PFSK-1 (cell line): ENCODE measurements at regions not wholly inside any gene's neighbourhood (a gene's known extent, or its start where the extent isn't known, plus 50 kb on each side); places are given as distances from the start of the nearest gene placed in this dataset.

Source experiments
- FOXP2 ChIP-seq: optimal IDR thresholded peaks from 2 replicates; pipeline ENCODE3; 2011; ENCODE audit warnings: borderline replicate concordance, control low read depth, inconsistent platforms; ENCODE audit not compliant: insufficient read depth; ENCODE audit errors: extremely low read length, extremely low read depth
- POLR2AphosphoS5 ChIP-seq: IDR thresholded peaks from 2 replicates; pipeline ENCODE4 v1.6.1; 2012; ENCODE audit warnings: low read depth, mild to moderate bottlenecking, control low read depth, low read length, moderate library complexity
- REST ChIP-seq, 2 experiments: IDR thresholded peaks; 2 replicates each; pipeline versions ENCODE4 v1.6.1 to v1.8.0; 2011 to 2012; ENCODE audit warnings: low read depth in 2 of 2, low read length in 2 of 2, control low read depth in 1 of 2, inconsistent platforms in 1 of 2, mild to moderate bottlenecking in 1 of 2, moderate library complexity in 1 of 2; ENCODE audit not compliant: insufficient read depth in 1 of 2
- SIN3A ChIP-seq: IDR thresholded peaks from 2 replicates; pipeline ENCODE4 v1.6.1; 2012; ENCODE audit warnings: mild to moderate bottlenecking, low read length, moderate library complexity, borderline replicate concordance; ENCODE audit not compliant: insufficient read depth
- TAF1 ChIP-seq: IDR thresholded peaks from 2 replicates; pipeline ENCODE4 v1.6.1; 2012; ENCODE audit warnings: low read length, control low read depth, borderline replicate concordance; ENCODE audit not compliant: insufficient read depth

- TF ChIP-seq TAF1 (no peak), FOXP2 (no peak), POLR2AphosphoS5 (no peak), REST (IDR thresholded peaks at IDR 0.05; ENCODE audit: insufficient read depth in 1 of 2, low read depth in 2 of 2, low read length in 2 of 2) (no peak)
Observed at GRCh38 chr9:104984542-104984941, 56.6 kb upstream of the ABCA1 start.

GRCh38 chr9:104984948-104985347 is 57.0 kb upstream of the ABCA1 start:
- no peak for TF ChIP-seq REST (IDR thresholded peaks at IDR 0.05; ENCODE audit: insufficient read depth in 1 of 2, low read depth in 2 of 2, low read length in 2 of 2)
- TF ChIP-seq SIN3A, result no peak
- TF ChIP-seq POLR2AphosphoS5, result no peak
- no peak for TF ChIP-seq TAF1
- TF ChIP-seq FOXP2, result no peak

- TF ChIP-seq REST (IDR thresholded peaks at IDR 0.05; ENCODE audit: insufficient read depth in 1 of 2, low read depth in 2 of 2, low read length in 2 of 2) (no peak), TAF1 (no peak), POLR2AphosphoS5 (no peak), FOXP2 (no peak), SIN3A (no peak)
Observed at GRCh38 chr9:104986096-104986495, 58.1 kb upstream of the ABCA1 start.

- TF ChIP-seq POLR2AphosphoS5 (no peak), SIN3A (no peak), REST (IDR thresholded peaks at IDR 0.05; ENCODE audit: insufficient read depth in 1 of 2, low read depth in 2 of 2, low read length in 2 of 2) (no peak), TAF1 (no peak), FOXP2 (no peak)
Observed at GRCh38 chr9:104987743-104988142, 59.8 kb upstream of the ABCA1 start.

- TF ChIP-seq FOXP2, result no peak
- TF ChIP-seq REST (IDR thresholded peaks at IDR 0.05; ENCODE audit: insufficient read depth in 1 of 2, low read depth in 2 of 2, low read length in 2 of 2), result no peak
- TF ChIP-seq POLR2AphosphoS5, result no peak
- TF ChIP-seq SIN3A, result no peak
- no peak for TF ChIP-seq TAF1
Observed at GRCh38 chr9:104988539-104988938, 60.6 kb upstream of the ABCA1 start.
